Esophagus squamous epithelium (tissue), 4 donors: ENCODE measurements at regions not wholly inside any gene's neighbourhood (a gene's known extent, or its start where the extent isn't known, plus 50 kb on each side); places are given as distances from the start of the nearest gene placed in this dataset.

Experiments
- POLR2A ChIP-seq, 4 donors: fragments of 450-650 bp; IDR thresholded peaks; one replicate each; pipeline ENCODE4 v1.6.1; 2017; ENCODE audit warnings: antibody characterized with exemption in 4 of 4, mild to moderate bottlenecking in 4 of 4, moderate library complexity in 3 of 4
- TF ChIP-seq, protein P1 (sequence below), 6 experiments: fragments of 450-650 bp in 4 of 6; fragments of 200-600 bp in 2 of 6; sonication (generic) in 2 of 6; IDR thresholded peaks; one replicate each; pipeline ENCODE4 v1.5.1; 2016 to 2019; ENCODE audit warnings: antibody characterized with exemption in 6 of 6, mild to moderate bottlenecking in 4 of 6, moderate library complexity in 4 of 6

DNA sequence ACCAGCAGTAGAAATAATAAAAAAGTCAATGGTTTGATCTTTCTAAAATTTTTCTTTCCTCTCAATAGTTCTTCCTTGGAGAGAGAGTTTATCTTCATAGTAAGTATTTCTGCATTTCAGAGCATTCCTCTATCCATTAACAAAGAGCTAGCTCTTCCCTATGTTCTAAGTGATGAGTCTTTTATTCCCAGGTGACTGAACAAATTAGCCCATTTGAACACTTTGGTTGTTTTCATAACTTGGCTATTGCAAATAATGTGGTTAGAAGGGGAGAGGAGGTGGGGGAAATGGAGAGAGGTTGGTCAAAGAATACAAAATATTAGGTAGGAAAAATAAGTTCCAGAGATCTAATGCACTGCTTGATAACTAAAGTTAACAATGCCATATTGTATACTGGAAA, 598.9 kb downstream of the KCNT2 start:
- TF ChIP-seq, protein P1, sequence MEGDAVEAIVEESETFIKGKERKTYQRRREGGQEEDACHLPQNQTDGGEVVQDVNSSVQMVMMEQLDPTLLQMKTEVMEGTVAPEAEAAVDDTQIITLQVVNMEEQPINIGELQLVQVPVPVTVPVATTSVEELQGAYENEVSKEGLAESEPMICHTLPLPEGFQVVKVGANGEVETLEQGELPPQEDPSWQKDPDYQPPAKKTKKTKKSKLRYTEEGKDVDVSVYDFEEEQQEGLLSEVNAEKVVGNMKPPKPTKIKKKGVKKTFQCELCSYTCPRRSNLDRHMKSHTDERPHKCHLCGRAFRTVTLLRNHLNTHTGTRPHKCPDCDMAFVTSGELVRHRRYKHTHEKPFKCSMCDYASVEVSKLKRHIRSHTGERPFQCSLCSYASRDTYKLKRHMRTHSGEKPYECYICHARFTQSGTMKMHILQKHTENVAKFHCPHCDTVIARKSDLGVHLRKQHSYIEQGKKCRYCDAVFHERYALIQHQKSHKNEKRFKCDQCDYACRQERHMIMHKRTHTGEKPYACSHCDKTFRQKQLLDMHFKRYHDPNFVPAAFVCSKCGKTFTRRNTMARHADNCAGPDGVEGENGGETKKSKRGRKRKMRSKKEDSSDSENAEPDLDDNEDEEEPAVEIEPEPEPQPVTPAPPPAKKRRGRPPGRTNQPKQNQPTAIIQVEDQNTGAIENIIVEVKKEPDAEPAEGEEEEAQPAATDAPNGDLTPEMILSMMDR (IDR thresholded peaks at IDR 0.05), result no peak
- TF ChIP-seq POLR2A (IDR thresholded peaks at IDR 0.05), result no peak
